H1 (cell line): ENCODE measurements at regions not wholly inside any gene's neighbourhood (a gene's known extent, or its start where the extent isn't known, plus 50 kb on each side); places are given as distances from the start of the nearest gene placed in this dataset.

Experiments used
- CTCF ChIA-PET: fragments of 300-600 bp; sonication (Branson Sonifier 250); formaldehyde crosslinking; loops from one replicate; lab custom pipeline; 2021; ENCODE audit not compliant: partially characterized antibody; lab: Charles Lee
- POLR2A ChIA-PET: fragments of 300-600 bp; sonication (Branson Sonifier 250); formaldehyde crosslinking; loops from one replicate; lab custom pipeline; 2021; ENCODE audit warnings: inconsistent platforms; ENCODE audit not compliant: partially characterized antibody; lab: Charles Lee
- DNase-seq, 2 experiments: peaks; one replicate each; pipeline versions ENCODE4 v3.0.0 to v3.0.0-alpha.2; 2010 to 2022; ENCODE audit warnings: low spot score in 2 of 2, low read depth in 1 of 2, mixed read lengths in 1 of 2
- FAIRE-seq: peaks from 2 replicates; lab custom pipeline; 2011; peaks lifted over from hg19 to GRCh38; lab: Jason Lieb, UNC
- H2AFZ ChIP-seq: 2 replicates; pipeline ENCODE4 v1.8.1; 2012; ENCODE audit warnings: low read length, inconsistent platforms
- H2AK5ac ChIP-seq: 2 replicates; pipeline ENCODE4 v1.6.1; 2013; ENCODE audit warnings: low read depth, low read length
- H2BK120ac ChIP-seq: replicated peaks from 2 replicates; pipeline ENCODE3; 2013; ENCODE audit warnings: low read depth, low read length, inconsistent platforms
- H2BK12ac ChIP-seq: 2 replicates; pipeline ENCODE4 v1.6.1; 2013; ENCODE audit warnings: low read depth, low read length
- H2BK15ac ChIP-seq: 2 replicates; pipeline ENCODE4 v1.6.1; 2013; ENCODE audit warnings: low read length
- H2BK20ac ChIP-seq: 2 replicates; pipeline ENCODE4 v1.6.1; 2013; ENCODE audit warnings: low read length
- H2BK5ac ChIP-seq: 2 replicates; pipeline ENCODE4 v1.6.1; 2013; ENCODE audit warnings: low read depth, low read length
- H3K14ac ChIP-seq: 2 replicates; pipeline ENCODE4 v1.6.1; 2013; ENCODE audit warnings: inconsistent platforms; ENCODE audit not compliant: insufficient read length
- H3K18ac ChIP-seq: 2 replicates; pipeline ENCODE4 v1.6.1; 2013; ENCODE audit warnings: low read length; ENCODE audit errors: extremely low read depth
- H3K23ac ChIP-seq: 2 replicates; pipeline ENCODE4 v1.6.1; 2013; ENCODE audit warnings: inconsistent platforms; ENCODE audit not compliant: insufficient read length
- H3K23me2 ChIP-seq: 2 replicates; pipeline ENCODE4 v1.6.1; 2013; ENCODE audit warnings: low read depth, low read length
- H3K27ac ChIP-seq: 2 replicates; pipeline ENCODE4 v1.6.1; 2011; ENCODE audit warnings: low read depth, low read length, inconsistent platforms
- H3K27me3 ChIP-seq, 4 experiments: replicated peaks in 1 of 4; 1 replicate in 1 of 4; 2 replicates in 3 of 4; pipeline versions ENCODE4 v1.6.1 to v1.8.1; 2011 to 2013; ENCODE audit warnings: low read length in 3 of 4, mild to moderate bottlenecking in 3 of 4, inconsistent platforms in 2 of 4, mixed read lengths in 2 of 4, moderate library complexity in 1 of 4; ENCODE audit not compliant: control insufficient read depth in 3 of 4, insufficient read depth in 3 of 4; ENCODE audit errors: extremely low read depth in 1 of 4
- H3K36me3 ChIP-seq, 4 experiments: 2 replicates each; pipeline versions ENCODE4 v1.6.1 to v1.8.1; 2011 to 2013; ENCODE audit warnings: mild to moderate bottlenecking in 4 of 4, low read length in 3 of 4, moderate library complexity in 2 of 4, control low read depth in 1 of 4, inconsistent platforms in 1 of 4; ENCODE audit not compliant: insufficient read depth in 4 of 4, control insufficient read depth in 2 of 4
- H3K4ac ChIP-seq: replicated peaks from 2 replicates; pipeline ENCODE3; 2013; ENCODE audit warnings: low read length, low read depth, mixed read lengths, inconsistent platforms; ENCODE audit not compliant: insufficient read length
- H3K4me1 ChIP-seq, 4 experiments: replicated peaks in 1 of 4; 1 replicate in 1 of 4; 2 replicates in 3 of 4; pipeline versions ENCODE4 v1.6.1 to v1.8.1; 2011 to 2013; ENCODE audit warnings: low read length in 3 of 4, inconsistent platforms in 2 of 4, mixed read lengths in 1 of 4; ENCODE audit not compliant: insufficient read depth in 4 of 4, control insufficient read depth in 3 of 4
- H3K4me2 ChIP-seq, 2 experiments: 2 replicates each; pipeline versions ENCODE4 v1.6.1 to v1.8.1; 2011 to 2013; ENCODE audit warnings: low read depth in 2 of 2, low read length in 2 of 2, control low read depth in 1 of 2, inconsistent platforms in 1 of 2, mild to moderate bottlenecking in 1 of 2; ENCODE audit not compliant: insufficient read depth in 1 of 2
- H3K4me3 ChIP-seq, 4 experiments: fragments of 200-600, 300-600 bp in 1 of 4; sonication (generic), shearing (Covaris generic), sonication (Bioruptor Twin) in 1 of 4; 2 replicates each; pipeline versions ENCODE4 v1.5.1 to v1.8.1; 2011 to 2016; ENCODE audit warnings: low read length in 4 of 4, low read depth in 3 of 4, control low read depth in 2 of 4, inconsistent platforms in 2 of 4, mild to moderate bottlenecking in 2 of 4, mixed read lengths in 1 of 4, moderate library complexity in 1 of 4; ENCODE audit not compliant: insufficient read depth in 2 of 4; ENCODE audit errors: extremely low read depth in 1 of 4
- H3K56ac ChIP-seq: replicated peaks from 2 replicates; pipeline ENCODE3; 2013; ENCODE audit warnings: low read depth, mild to moderate bottlenecking, mixed read lengths, low read length, inconsistent platforms; ENCODE audit not compliant: insufficient read length
- H3K79me1 ChIP-seq: 2 replicates; pipeline ENCODE4 v1.6.1; 2013; ENCODE audit warnings: low read depth, low read length, control low read depth
- H3K79me2 ChIP-seq, 2 experiments: 2 replicates each; pipeline versions ENCODE4 v1.6.1 to v1.8.1; 2012 to 2013; ENCODE audit warnings: low read length in 2 of 2, mild to moderate bottlenecking in 2 of 2, inconsistent platforms in 1 of 2; ENCODE audit not compliant: insufficient read depth in 2 of 2, control insufficient read depth in 1 of 2
- H3K9ac ChIP-seq, 4 experiments: replicated peaks in 1 of 4; 1 replicate in 1 of 4; 2 replicates in 3 of 4; pipeline versions ENCODE4 v1.6.1 to v1.8.1; 2011 to 2013; ENCODE audit warnings: low read depth in 3 of 4, low read length in 3 of 4, control low read depth in 2 of 4, mild to moderate bottlenecking in 2 of 4, moderate library complexity in 2 of 4, inconsistent platforms in 1 of 4; ENCODE audit errors: extremely low read depth in 1 of 4
- H3K9me3 ChIP-seq, 2 experiments: 2 replicates each; pipeline versions ENCODE4 v1.6.1 to v1.8.1; 2012 to 2013; ENCODE audit warnings: mild to moderate bottlenecking in 2 of 2, moderate library complexity in 2 of 2, control low read depth in 1 of 2, inconsistent platforms in 1 of 2, low read depth in 1 of 2, low read length in 1 of 2, mixed read lengths in 1 of 2; ENCODE audit not compliant: insufficient read depth in 2 of 2
- H4K20me1 ChIP-seq, 2 experiments: replicated peaks in 1 of 2; 2 replicates each; pipeline versions ENCODE3 to v1.8.1; 2011 to 2013; ENCODE audit warnings: inconsistent platforms in 2 of 2, low read length in 2 of 2, mild to moderate bottlenecking in 1 of 2; ENCODE audit not compliant: insufficient read depth in 2 of 2, control insufficient read depth in 1 of 2
- H4K5ac ChIP-seq: 2 replicates; pipeline ENCODE4 v1.6.1; 2013; ENCODE audit warnings: low read length, low read depth, mixed read lengths, inconsistent platforms; ENCODE audit not compliant: insufficient read length
- H4K8ac ChIP-seq: 2 replicates; pipeline ENCODE4 v1.8.0; 2013; ENCODE audit warnings: mild to moderate bottlenecking, moderate library complexity, low read length, inconsistent platforms; ENCODE audit not compliant: insufficient read depth; ENCODE audit errors: extremely low read depth
- H4K91ac ChIP-seq: replicated peaks from 2 replicates; pipeline ENCODE3; 2013; ENCODE audit warnings: low read length, mixed read lengths, inconsistent platforms; ENCODE audit not compliant: insufficient read length
- ATF3 ChIP-seq: IDR thresholded peaks from 2 replicates; pipeline ENCODE4 v1.6.1; 2011; ENCODE audit warnings: low read depth, mild to moderate bottlenecking, low read length; ENCODE audit not compliant: insufficient read depth
- BCL11A ChIP-seq, 2 experiments: IDR thresholded peaks; one replicate each; pipeline ENCODE4 v1.6.1; 2011; ENCODE audit warnings: low read depth in 2 of 2, low read length in 2 of 2, mild to moderate bottlenecking in 2 of 2
- CHD2 ChIP-seq: IDR thresholded peaks from 2 replicates; pipeline ENCODE4 v1.6.1; 2012; ENCODE audit warnings: low read length, improper control_type of control experiment
- CREB1 ChIP-seq: IDR thresholded peaks from 2 replicates; pipeline ENCODE4 v1.6.1; 2012; ENCODE audit warnings: inconsistent platforms
- EZH2 ChIP-seq: fragments of 200-600 bp; sonication (generic); IDR thresholded peaks from 2 replicates; pipeline ENCODE4 v1.7.1; 2012; ENCODE audit warnings: low read depth, mild to moderate bottlenecking, moderate library complexity, low read length, inconsistent platforms; ENCODE audit not compliant: severe bottlenecking
- FOSL1 ChIP-seq: IDR thresholded peaks from 2 replicates; pipeline ENCODE4 v1.6.1; 2011; ENCODE audit warnings: mild to moderate bottlenecking, low read depth, low read length, moderate library complexity; ENCODE audit not compliant: insufficient read depth
- HDAC2 ChIP-seq, 2 experiments: fragments of 300-600 bp in 1 of 2; sonication (generic) in 1 of 2; IDR thresholded peaks; 2 replicates each; pipeline ENCODE4 v1.6.1; 2011 to 2012; ENCODE audit warnings: low read depth in 2 of 2, low read length in 2 of 2, mild to moderate bottlenecking in 2 of 2, moderate library complexity in 2 of 2, borderline replicate concordance in 1 of 2, inconsistent platforms in 1 of 2
- KDM5A ChIP-seq: fragments of 200-600 bp; IDR thresholded peaks from 2 replicates; pipeline ENCODE4 v1.7.1; 2012; ENCODE audit warnings: mild to moderate bottlenecking, low read length, inconsistent platforms, mixed read lengths
- PHF8 ChIP-seq: fragments of 200-600 bp; sonication (generic); conservative IDR thresholded peaks from 2 replicates; pipeline ENCODE4 v1.7.1; 2012; ENCODE audit warnings: low read depth, mild to moderate bottlenecking, inconsistent platforms, low read length, moderate library complexity
- TAF7 ChIP-seq: optimal IDR thresholded peaks from 2 replicates; pipeline ENCODE3; 2011; ENCODE audit warnings: low read depth, mild to moderate bottlenecking, inconsistent platforms, low read length, moderate library complexity, borderline replicate concordance
- TBP ChIP-seq: IDR thresholded peaks from 2 replicates; pipeline ENCODE4 v1.6.1; 2011; ENCODE audit warnings: low read depth, low read length, improper control_type of control experiment
- TEAD4 ChIP-seq: IDR thresholded peaks from 2 replicates; pipeline ENCODE4 v1.6.1; 2012; ENCODE audit warnings: low read depth, low read length, inconsistent platforms, mixed read lengths
- USF2 ChIP-seq: IDR thresholded peaks from 2 replicates; pipeline ENCODE4 v1.6.1; 2011; ENCODE audit warnings: low read length, improper control_type of control experiment
- WGBS, 2 experiments: shearing (Covaris generic) in 1 of 2; methylation state at CpG; one replicate each; pipeline versions ENCODE4 v1.1.6 to v1.1.7; 2013 to 2015; ENCODE audit warnings: low lambda C conversion rate in 2 of 2, mixed read lengths in 2 of 2, inconsistent platforms in 1 of 2, low coverage in 1 of 2, missing lambda C conversion rate in 1 of 2; ENCODE audit not compliant: insufficient replicate concordance in 2 of 2, insufficient coverage in 1 of 2, insufficient read length in 1 of 2; ENCODE audit errors: extremely low coverage in 1 of 2, missing lambda C conversion rate in 1 of 2; 5-methylcytosine and 5-hydroxymethylcytosine counted together

GRCh38 chr6:48813836-48814235, 649.2 kb downstream of the MMUT start:
- H2BK20ac ChIP-seq = no peak overlapping the region
- 96% methylated on average over 3 of the region's 3 CpGs; no CpG with 5 or more reads in 1 of the 2 experiments for WGBS, 2 experiments
- no peak for FAIRE-seq
- no peak for TF ChIP-seq KDM5A
- no peak for TF ChIP-seq FOSL1
- no peak for TF ChIP-seq USF2
- no peak for TF ChIP-seq CHD2
- no peak for TF ChIP-seq CREB1
- no peak for TF ChIP-seq ATF3
- no peak for TF ChIP-seq PHF8
- TF ChIP-seq TBP = no peak
- TF ChIP-seq EZH2 = no peak
- no peak for TF ChIP-seq TAF7
- no peak for TF ChIP-seq HDAC2 (IDR thresholded peaks at IDR 0.05; ENCODE audit: borderline replicate concordance in 1 of 2, low read depth in 2 of 2, low read length in 2 of 2)
- no peak for TF ChIP-seq TEAD4
- no peak for TF ChIP-seq BCL11A (IDR thresholded peaks at IDR 0.05; ENCODE audit: low read depth in 2 of 2, low read length in 2 of 2)

More at GRCh38 chr6:48813836-48814235, 649.2 kb downstream of the MMUT start:
- Histone ChIP-seq H3K4ac (no peak overlapping the region), H3K27me3 (no peaks in the 10 kb centered on the region), H2AFZ (peak overlapping the region; percentile 69; the same call in 1 of the 2 replicates), H2AK5ac (no peak overlapping the region), H3K4me1 (no peaks in the 10 kb centered on the region), H3K4me3 (no peak overlapping the region), H3K18ac (no peak overlapping the region), H4K5ac (no peak overlapping the region), H4K20me1 (no peaks in the 10 kb centered on the region), H3K56ac (no peak overlapping the region), H3K23me2 (no peaks in the 10 kb centered on the region), H2BK120ac (no peak overlapping the region), H2BK12ac (no peak overlapping the region), H4K8ac (no peak overlapping the region), H2BK15ac (no peak overlapping the region), H3K4me2 (no peak overlapping the region), H4K91ac (no peak overlapping the region), H3K36me3 (no peaks in the 10 kb centered on the region), H3K79me1 (no peaks in the 10 kb centered on the region), H3K23ac (no peak overlapping the region), H3K9me3 (no peaks in the 10 kb centered on the region), H3K9ac (no peak overlapping the region), H3K14ac (no peak overlapping the region), H3K79me2 (no peaks in the 10 kb centered on the region), H2BK5ac (no peak overlapping the region), H3K27ac (no peak overlapping the region)
- POLR2A ChIA-PET = no interaction called here
- no peak for DNase-seq
- CTCF ChIA-PET = interaction anchor here (0.7 kb wide), 1 partner anchor 52 kb away, joined by 3 read pairs; no protein-coding TSS in a partner anchor
